ENCODE measurements at regions not wholly inside any gene's neighbourhood (a gene's known extent, or its start where the extent isn't known, plus 50 kb on each side); places are given as distances from the start of the nearest gene placed in this dataset.

GRCh38 chr3:75978686-75979085 lies 193.3 kb upstream of the ZNF717 start:
- no peak for TF ChIP-seq CTCF (IDR thresholded peaks at IDR 0.05; ENCODE audit: low read depth, low read length)
- peak in 1 of 2 donors; percentile 46 for DNase-seq (ENCODE audit: low read depth in 2 of 2)

GRCh38 chr3:75981401-75981800 lies 196.1 kb upstream of the ZNF717 start:
- H3K4me3 ChIP-seq (replicated peaks in 1 of 2; ENCODE audit: low read depth in 2 of 2, low read length in 2 of 2): no peak overlapping the region
- no peak for DNase-seq (ENCODE audit: low read depth in 2 of 2)
- no peak for TF ChIP-seq CTCF (IDR thresholded peaks at IDR 0.05; ENCODE audit: low read depth, low read length)

More at GRCh38 chr3:75978686-75979085, 193.3 kb upstream of the ZNF717 start:
- no peak overlapping the region for H3K4me3 ChIP-seq (replicated peaks in 1 of 2; ENCODE audit: low read depth in 2 of 2, low read length in 2 of 2)

GRCh38 chr3:75982151-75982550 lies 196.8 kb upstream of the ZNF717 start:
- no peak for TF ChIP-seq CTCF (IDR thresholded peaks at IDR 0.05; ENCODE audit: low read depth, low read length)
- no peak for DNase-seq (ENCODE audit: low read depth in 2 of 2)
- H3K4me3 ChIP-seq (replicated peaks in 1 of 2; ENCODE audit: low read depth in 2 of 2, low read length in 2 of 2): no peak overlapping the region

GRCh38 chr3:75983111-75983510 lies 197.8 kb upstream of the ZNF717 start:
- no peak for DNase-seq (ENCODE audit: low read depth in 2 of 2)
- TF ChIP-seq CTCF (IDR thresholded peaks at IDR 0.05; ENCODE audit: low read depth, low read length): no peak
- H3K4me3 ChIP-seq (replicated peaks in 1 of 2; ENCODE audit: low read depth in 2 of 2, low read length in 2 of 2): no peak overlapping the region

GRCh38 chr3:75983609-75984290 lies 198.4 kb upstream of the ZNF717 start:
- H3K4me3 ChIP-seq (replicated peaks in 1 of 2; ENCODE audit: low read depth in 2 of 2, low read length in 2 of 2): no peak overlapping the region
- DNase-seq (ENCODE audit: low read depth in 2 of 2): peak in 1 of 2 donors; percentile 22
- no peak for TF ChIP-seq CTCF (IDR thresholded peaks at IDR 0.05; ENCODE audit: low read depth, low read length)

- H3K4me3 ChIP-seq (replicated peaks in 1 of 2; ENCODE audit: low read depth in 2 of 2, low read length in 2 of 2): no peak overlapping the region
- DNase-seq (ENCODE audit: low read depth in 2 of 2): no peak
- no peak for TF ChIP-seq CTCF (IDR thresholded peaks at IDR 0.05; ENCODE audit: low read depth, low read length)
Observed at GRCh38 chr3:75985432-75985831, 200.1 kb upstream of the ZNF717 start.

GRCh38 chr3:76010252-76010651 lies 224.9 kb upstream of the ZNF717 start:
- H3K4me3 ChIP-seq (replicated peaks in 1 of 2; ENCODE audit: low read depth in 2 of 2, low read length in 2 of 2): no peak overlapping the region
- TF ChIP-seq CTCF (IDR thresholded peaks at IDR 0.05; ENCODE audit: low read depth, low read length): no peak
- no peak for DNase-seq (ENCODE audit: low read depth in 2 of 2)

All from cardiac fibroblast (primary cell).